ENCODE measurements at regions not wholly inside any gene's neighbourhood (a gene's known extent, or its start where the extent isn't known, plus 50 kb on each side); places are given as distances from the start of the nearest gene placed in this dataset.
"Not testable (repeated sequence)": the region's sequence is repeated elsewhere in the genome, so short reads cannot be mapped to it uniquely, and the experiment has no call there.

GRCh38 chr10:6677129-6677528, 97.1 kb upstream of the PRKCQ start:
- TF ChIP-seq CTCF (IDR thresholded peaks at IDR 0.05); ZFX (IDR thresholded peaks at IDR 0.05; ENCODE audit: borderline replicate concordance): not testable (repeated sequence)
